ENCODE measurements at regions not wholly inside any gene's neighbourhood (a gene's known extent, or its start where the extent isn't known, plus 50 kb on each side); places are given as distances from the start of the nearest gene placed in this dataset.

DNA sequence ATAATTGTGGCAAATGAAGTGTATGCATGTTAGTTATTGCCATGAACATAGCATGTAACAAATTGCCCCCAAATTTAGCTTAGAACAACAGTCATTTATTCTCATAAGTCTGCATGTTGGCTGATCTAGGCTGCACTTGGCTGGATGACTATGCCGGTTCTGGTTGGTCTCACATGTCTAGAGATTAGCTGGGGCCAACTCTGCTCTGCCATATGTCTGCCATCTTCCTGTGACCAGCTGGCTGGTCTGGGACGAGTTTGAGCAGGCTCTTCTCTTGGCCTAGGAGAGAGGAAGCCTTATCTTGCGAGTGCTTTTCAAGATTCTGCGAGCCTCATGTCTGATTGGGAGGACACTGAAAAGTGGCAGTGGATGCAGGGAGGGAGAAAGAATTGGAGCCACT is 198.3 kb upstream of the FAM78B start:
- ATAC-seq (ENCODE audit: low FRiP score), result no peak
- no peak for DNase-seq (ENCODE audit: low spot score)
- TF ChIP-seq, protein P1, sequence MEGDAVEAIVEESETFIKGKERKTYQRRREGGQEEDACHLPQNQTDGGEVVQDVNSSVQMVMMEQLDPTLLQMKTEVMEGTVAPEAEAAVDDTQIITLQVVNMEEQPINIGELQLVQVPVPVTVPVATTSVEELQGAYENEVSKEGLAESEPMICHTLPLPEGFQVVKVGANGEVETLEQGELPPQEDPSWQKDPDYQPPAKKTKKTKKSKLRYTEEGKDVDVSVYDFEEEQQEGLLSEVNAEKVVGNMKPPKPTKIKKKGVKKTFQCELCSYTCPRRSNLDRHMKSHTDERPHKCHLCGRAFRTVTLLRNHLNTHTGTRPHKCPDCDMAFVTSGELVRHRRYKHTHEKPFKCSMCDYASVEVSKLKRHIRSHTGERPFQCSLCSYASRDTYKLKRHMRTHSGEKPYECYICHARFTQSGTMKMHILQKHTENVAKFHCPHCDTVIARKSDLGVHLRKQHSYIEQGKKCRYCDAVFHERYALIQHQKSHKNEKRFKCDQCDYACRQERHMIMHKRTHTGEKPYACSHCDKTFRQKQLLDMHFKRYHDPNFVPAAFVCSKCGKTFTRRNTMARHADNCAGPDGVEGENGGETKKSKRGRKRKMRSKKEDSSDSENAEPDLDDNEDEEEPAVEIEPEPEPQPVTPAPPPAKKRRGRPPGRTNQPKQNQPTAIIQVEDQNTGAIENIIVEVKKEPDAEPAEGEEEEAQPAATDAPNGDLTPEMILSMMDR (IDR thresholded peaks at IDR 0.05), result no peak

DNA sequence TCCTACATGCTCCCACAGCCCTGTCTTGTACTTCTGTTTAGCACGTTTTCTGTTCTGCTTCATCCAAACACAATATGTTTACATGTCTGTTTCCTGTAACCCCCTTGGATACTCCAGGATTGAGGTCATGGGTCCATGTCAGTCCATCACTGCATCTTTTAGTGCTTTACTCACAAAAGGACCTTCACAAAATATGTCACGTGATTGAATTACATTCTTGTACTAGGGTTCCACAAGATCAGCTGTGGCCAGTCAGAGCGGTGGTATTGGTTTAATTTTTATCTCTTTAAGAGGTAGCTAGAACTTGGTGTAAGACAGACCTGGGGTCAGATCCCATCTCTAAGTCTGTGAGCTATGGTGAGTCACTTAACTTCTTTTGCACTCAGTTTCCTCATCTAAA is 201.2 kb upstream of the FAM78B start:
- DNase-seq (ENCODE audit: low spot score) (no peak), ATAC-seq (ENCODE audit: low FRiP score) (no peak)
- TF ChIP-seq, protein P1 (IDR thresholded peaks at IDR 0.05), result no peak

DNA sequence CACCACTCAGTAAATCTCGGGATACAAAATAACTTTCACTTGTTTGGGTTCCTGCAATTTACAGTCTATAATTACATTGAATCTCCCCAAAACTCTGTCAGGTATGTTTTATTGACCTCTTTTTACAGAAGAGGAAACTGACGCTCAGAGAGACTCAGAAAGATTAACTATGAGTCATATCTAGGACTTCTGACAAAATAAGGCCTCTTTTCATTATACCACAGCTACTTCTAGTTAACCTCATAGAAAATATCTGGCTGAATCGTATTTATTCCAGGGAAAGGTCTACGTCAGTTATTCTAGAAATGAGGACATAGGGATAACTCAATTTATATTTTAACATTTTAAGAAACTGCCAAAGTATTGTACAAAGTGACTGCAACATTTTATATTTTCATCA is 211.1 kb upstream of the FAM78B start:
- ATAC-seq (ENCODE audit: low FRiP score) (no peak), DNase-seq (ENCODE audit: low spot score) (no peak)
- TF ChIP-seq, protein P1 (IDR thresholded peaks at IDR 0.05), result no peak

DNA sequence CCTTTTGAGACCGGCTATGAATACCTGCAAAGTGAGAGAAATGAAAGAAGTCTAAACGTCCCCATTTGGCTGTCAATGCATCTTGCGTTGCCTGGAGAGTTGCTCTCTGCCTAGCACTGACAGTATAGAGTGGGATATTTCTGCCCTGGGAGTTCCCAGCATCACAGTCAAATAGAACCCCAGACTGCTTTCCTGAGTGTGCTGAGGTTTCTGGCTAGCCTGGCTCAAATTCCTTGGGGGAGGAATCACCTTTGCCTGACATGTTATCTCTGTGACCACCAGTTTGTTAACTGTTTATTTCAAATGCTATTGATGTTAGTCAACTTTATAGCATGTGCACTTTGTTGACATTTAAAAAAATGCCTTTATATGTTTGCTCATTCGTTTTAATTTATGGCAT is 212.0 kb upstream of the FAM78B start:
- TF ChIP-seq, protein P1 (IDR thresholded peaks at IDR 0.05), result no peak
- no peak for DNase-seq (ENCODE audit: low spot score)
- ATAC-seq (ENCODE audit: low FRiP score), result no peak

DNA sequence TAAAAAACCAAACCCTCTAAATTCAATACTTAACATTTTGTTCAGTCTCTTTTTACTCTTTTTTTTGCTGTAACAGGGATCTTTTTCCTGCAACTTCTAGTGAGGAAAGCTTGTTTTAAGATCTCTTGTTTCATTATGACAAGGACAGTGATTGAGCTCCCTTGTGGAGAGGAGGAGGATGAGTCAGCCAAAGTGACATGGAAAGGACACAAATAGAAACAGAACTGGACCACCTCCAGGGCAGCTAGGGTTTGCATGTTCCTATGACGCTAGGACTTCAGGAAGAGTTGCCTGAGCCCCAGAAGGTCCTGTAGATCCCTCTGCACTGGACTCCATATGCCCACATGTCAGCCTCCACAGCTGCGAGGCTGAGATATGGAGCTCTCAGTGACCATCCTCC is 212.6 kb upstream of the FAM78B start:
- TF ChIP-seq, protein P1 (IDR thresholded peaks at IDR 0.05), result no peak
- DNase-seq (ENCODE audit: low spot score) (no peak), ATAC-seq (ENCODE audit: low FRiP score) (no peak)

DNA sequence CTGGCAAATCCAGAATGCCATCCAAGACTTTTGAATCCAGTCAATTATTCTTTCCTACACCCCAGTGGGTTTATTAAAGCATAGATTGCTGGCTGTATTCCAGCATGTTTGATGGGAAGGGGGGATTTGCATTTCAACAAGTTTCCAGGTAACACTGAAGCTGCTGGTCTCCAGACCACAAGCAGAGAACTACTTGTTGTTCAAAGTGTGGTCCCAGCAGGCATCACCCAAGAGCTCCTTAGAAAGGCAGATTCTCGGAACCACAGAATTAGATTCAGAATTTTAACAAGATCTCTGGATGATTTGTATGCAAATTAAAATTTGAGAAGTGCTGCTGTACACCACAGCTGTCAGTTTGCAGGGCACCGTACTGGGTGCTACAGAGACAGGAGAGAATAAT is 216.3 kb upstream of the FAM78B start:
- no peak for ATAC-seq (ENCODE audit: low FRiP score)
- DNase-seq (ENCODE audit: low spot score), result no peak
- TF ChIP-seq, protein P1 (IDR thresholded peaks at IDR 0.05), result no peak

DNA sequence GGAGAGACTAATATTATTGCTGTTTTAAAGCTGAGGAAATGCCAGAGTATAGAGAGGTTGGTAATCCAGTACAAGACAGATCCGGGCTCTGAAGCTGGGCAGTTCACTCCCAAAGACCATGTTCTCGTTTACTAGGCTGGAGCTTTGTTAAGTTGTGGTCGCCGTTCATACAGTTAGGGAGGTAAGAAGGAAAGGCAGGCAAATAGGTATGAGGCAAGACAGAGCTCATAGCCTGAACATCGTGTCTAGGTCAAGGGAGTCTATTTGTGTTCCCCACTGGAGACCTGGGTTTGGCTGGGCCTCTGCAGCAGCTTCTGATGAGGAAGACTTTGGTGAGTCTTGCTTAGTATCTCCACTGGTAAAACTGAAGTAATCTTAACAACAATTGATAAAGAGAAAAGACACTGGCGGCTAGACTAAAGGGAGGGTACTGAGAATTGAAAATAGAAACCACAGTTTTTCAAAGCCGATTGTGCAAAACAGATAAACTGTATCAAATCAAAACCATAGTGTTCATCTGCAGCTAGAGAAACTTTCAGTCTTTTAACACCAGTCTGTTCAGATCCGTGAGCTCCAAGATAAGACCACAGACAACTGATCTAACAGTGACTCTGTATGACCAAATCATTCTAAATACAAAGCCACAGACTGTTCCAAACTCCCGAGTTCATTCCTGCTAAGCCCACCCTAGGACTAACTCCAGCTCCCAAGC is 217.0 kb upstream of the FAM78B start:
- DNase-seq (ENCODE audit: low spot score), result no peak
- ATAC-seq (ENCODE audit: low FRiP score), result no peak
- TF ChIP-seq, protein P1 (IDR thresholded peaks at IDR 0.05), result no peak

Data from omental fat pad (tissue), 3 donors.